Skeletal muscle cell (primary cell): ENCODE measurements at regions not wholly inside any gene's neighbourhood (a gene's known extent, or its start where the extent isn't known, plus 50 kb on each side); places are given as distances from the start of the nearest gene placed in this dataset.
"Not testable (repeated sequence)": the region's sequence is repeated elsewhere in the genome, so short reads cannot be mapped to it uniquely, and the experiment has no call there.

Experiments used
- DNase-seq: peaks from one replicate; pipeline ENCODE4 v3.0.0-alpha.2; 2010; ENCODE audit warnings: low read depth
- H3K4me3 ChIP-seq: 2 replicates; pipeline ENCODE4 v1.5.1; 2011; ENCODE audit warnings: low read depth, mild to moderate bottlenecking, control low read depth, low read length, moderate library complexity

DNA sequence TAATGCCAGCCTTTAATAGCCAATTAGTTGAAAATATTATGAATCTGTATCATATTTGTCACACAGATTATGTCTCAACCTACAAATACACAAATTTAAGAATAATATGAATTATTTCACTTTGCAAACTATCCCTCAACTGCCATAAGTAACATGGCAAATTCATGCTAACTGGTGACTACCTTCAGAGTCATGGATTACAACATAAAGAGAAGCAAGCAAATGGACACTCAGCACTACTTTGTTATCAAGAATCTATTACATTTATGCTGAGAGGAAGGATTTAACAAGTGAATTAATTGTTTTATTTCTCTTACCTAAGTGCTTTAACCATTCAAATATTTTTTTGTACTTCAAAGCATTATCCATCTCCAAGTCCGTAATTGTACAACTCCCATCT lies 103.1 kb upstream of the BCL6 start:
- no peak for DNase-seq
- H3K4me3 ChIP-seq, result no peak overlapping the region

DNA sequence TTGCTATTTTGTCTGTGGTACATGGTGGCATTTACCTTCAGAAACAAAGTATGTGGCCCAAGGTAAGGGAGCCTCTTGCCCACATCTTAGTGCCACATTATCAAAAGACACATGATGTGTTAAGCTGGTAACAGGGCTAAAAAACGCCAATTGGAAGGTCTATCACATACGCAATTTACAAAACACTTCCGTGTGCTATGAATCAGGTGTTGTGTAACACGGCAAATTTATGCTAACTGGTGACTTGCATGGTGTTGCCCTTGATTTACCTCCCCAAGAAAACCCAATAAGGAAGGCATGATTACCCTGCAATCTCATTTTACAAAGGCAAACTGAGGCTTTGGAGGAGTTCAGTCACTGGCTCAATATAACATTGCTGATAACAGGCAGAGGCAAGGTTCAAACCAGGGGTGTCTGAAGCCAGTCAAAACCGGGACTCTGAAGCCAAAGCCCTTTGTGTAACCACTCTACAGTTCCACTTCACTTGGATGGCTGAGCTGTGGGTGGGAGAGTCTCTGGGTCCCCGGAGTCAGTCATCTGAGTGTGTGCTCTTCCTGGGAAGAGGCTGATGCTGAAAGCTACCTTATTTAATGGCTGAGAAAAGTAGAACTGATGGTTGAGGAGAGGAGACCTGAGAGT lies 103.9 kb upstream of the BCL6 start:
- DNase-seq, result no peak
- no peak overlapping the region for H3K4me3 ChIP-seq

DNA sequence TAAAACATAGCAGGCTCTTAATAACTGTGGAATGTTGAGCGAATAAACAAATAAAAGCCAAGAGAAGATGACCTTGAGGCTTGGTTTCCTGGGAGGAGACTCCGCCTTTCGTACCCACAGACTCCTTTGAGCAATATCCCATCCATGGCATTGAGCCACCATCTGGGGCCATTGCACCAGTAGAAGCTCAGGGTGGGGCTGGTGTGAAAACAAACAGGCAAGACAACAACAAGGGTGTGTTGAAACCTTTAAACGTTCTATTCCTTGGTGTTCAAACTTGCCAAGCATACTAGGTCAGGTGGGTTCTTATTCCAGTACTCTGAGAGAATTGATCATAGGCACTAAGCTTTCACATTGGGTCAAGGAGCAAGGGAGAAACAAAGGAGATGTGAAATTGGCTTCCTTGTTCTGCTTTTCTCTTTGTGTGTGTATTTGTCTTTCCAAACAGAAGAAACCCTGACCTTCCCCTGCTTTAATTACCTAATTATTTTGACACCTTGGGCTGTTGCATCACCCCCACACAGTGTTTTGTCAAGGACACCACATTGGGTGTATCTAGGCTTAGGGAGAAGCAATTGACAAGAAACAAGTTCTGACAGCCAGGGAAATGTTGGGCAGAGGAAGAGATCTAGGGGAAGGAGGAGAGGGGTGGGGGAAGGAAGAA lies 105.1 kb upstream of the BCL6 start:
- H3K4me3 ChIP-seq, result no peak overlapping the region
- DNase-seq, result no peak

DNA sequence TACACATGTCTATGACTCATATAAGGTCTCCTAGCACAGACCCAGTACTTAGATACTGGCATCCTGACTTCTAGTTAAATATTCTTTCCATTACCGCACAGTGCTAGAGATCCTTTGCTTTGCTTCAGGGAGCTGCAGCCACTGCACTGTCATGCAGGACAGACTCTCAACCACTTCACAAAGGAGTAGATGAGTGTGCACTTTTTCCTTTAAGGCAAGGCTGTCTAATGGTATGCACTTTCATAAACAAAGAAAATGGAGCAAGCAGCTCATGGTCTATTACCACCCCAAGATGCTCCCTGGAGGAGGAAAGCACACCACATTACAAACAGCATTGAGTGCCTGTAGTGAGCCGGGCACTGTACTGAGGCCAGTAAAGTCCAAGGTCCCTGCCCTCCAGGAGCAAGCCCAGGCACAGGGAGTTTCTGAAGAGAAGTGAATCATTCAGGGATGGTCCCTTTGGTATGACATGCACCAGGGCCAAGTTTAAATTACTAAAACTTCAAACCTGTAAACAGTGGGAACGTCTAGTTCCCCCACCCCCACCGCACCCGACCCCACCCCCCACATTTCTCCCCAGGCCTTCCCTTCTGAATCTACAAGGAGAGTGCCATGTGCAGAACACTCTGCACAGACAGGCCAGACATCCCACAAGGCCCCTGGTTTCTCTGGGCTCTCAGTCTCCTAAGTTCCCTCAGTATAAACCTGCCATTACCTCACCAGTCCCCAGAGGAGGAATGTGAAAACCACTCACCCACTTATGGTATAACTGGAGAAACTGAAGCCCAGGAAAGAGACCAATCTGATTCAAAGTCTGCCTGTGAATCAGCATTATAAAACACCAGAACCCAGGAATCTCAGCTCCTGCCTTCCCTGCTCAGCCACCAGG lies 107.8 kb upstream of the BCL6 start:
- DNase-seq, result no peak
- H3K4me3 ChIP-seq, result no peak overlapping the region

- H3K4me3 ChIP-seq, result no peak overlapping the region
- no peak for DNase-seq
These were observed 109.9 kb upstream of the BCL6 start for GRCh38 chr3:187855131-187855530.

DNA sequence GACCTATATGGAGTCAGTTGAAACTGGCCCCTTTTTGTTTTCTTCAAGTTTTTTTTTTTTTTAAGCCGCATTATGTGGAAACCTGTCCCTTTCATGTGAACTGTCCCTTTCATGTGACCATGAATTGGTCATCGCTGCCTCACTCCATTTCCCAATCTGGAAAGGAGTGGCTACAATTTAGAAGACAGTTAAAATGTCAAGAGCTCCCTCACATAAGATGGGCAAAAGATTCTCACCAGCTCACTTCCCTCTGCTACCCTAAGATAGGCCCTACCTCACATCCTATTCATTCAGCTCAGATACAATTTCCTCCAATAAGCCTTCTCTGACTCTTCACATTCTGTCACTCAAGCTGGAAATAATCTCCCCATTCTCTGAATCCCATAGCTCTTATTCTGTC lies 111.3 kb upstream of the BCL6 start:
- DNase-seq, result no peak
- H3K4me3 ChIP-seq, result no peak overlapping the region

- DNase-seq, result peak; percentile 72
- H3K4me3 ChIP-seq, result no peak overlapping the region
These were observed 112.8 kb upstream of the BCL6 start for GRCh38 chr3:187858041-187858440.

DNA sequence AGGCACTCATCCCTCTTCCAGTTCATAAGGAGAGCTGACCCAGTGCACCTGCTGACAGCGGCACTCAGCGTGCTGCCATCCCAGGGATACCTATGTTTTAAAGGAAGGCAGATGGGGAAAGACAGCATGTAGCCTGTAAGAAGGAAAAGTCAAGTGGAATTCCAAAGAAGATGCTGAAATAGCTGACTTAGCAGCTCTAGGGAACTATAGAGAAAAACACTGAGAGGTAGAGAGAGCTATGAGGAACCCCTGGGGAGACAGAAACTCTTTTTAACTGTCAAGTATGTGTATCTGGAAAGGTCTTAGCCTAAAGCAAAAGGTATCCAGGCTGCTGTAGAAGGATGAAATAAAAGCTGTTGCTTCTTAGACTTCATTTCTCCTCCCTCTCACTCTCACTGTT lies 113.4 kb upstream of the BCL6 start:
- DNase-seq, result no peak
- no peak overlapping the region for H3K4me3 ChIP-seq

- not testable (repeated sequence) for DNase-seq, H3K4me3 ChIP-seq
These were observed 117.5 kb upstream of the BCL6 start for GRCh38 chr3:187862701-187863277.

DNA sequence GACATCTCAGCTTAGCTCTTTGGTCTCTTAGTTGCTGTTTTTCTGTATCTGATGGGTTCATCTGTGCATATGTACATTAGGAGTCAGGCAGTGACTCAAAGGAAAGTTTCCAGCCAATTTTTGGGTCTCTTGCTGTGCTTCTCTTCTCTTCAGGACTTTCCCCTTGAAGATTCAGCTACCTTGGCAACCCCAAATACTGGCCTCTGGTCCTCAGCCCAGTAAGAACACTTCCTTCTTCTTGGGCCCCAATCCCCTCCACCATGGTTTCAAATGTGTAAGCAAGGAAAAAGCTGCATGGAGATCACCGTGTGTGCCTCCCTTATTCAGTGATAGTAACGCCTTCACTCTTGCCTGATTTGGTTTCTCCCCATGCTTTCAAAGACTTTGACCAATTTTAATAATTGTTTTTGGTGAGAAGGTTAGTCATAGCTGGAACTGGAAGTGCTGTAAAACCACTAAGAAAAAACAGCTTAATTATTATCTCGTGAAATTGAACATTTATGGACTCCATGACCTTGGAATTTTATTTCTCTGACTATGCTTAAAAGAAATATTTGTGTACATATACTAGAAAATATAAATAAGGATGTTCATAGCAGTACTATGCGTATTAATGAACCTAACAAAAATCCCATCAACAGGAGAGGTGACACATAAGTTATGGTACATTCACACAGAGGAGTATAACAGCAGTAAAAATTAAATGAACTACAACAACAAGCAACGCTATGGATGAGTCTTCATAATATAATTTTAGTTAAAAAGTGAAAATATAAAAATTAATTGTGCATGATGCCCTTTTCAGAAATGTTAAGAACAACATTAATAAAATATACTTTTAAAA lies 125.3 kb upstream of the BCL6 start:
- DNase-seq, result no peak
- H3K4me3 ChIP-seq, result no peak overlapping the region

GRCh38 chr3:187871204-187871591 lies 125.9 kb upstream of the BCL6 start:
- no peak for DNase-seq
- H3K4me3 ChIP-seq, result no peak overlapping the region

DNA sequence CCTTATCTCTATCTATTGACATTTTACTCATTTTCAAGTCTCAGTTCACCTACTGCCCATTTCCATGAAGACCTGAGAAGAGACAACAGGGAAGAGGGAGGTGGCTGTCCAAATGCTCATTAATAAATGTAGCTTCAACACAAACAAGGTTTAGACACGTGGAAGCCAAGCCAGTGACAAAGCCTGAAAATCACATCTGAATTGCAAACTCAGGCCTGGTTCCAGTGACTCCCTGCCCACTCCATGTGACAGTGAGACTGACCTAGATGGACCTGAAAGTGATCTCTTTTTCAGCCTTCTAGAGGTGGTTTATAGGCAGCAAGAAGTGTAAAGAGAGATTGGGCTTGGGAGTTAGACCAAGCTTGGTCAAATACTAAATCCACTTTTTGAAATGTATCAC lies 126.6 kb upstream of the BCL6 start:
- no peak for DNase-seq
- H3K4me3 ChIP-seq, result no peak overlapping the region

DNA sequence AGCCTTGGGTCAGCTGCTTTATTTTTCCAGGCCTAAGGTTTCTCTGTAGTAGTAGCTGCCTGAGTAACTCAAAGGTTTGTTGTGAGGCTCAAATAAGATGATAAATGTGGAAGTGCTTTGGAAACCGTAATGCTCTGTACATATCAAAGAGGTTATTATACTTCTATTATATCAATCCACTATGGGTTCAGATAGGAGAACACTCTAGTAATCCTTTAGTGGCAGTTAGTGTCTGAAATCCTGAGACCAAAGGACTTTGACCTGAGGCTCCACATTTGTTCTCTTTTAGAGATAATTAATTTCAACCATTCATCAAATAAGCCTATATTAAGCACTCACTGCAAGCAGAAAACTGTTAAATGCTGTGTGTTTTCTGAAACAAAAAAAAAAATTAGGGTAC lies 128.6 kb upstream of the BCL6 start:
- DNase-seq, result no peak
- no peak overlapping the region for H3K4me3 ChIP-seq

DNA sequence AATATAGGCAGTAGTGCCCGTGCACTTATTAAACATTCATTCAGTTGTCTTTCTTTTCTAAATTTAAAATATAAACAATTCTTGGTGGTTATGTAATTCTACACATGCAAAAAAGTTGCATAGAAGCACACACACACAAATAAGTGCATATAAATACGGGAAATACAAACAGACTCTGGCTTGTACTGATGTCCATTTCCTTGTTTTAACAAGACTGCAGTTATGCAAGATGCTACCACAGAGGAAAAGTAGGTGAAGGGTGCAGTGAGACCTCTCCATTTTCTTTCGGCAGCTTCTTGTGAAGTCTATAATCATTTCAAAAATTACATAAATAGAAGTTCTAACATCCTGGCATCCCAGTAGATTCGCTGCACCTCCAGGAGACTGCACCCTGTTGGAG lies 130.6 kb upstream of the BCL6 start:
- DNase-seq, result no peak
- no peak overlapping the region for H3K4me3 ChIP-seq

DNA sequence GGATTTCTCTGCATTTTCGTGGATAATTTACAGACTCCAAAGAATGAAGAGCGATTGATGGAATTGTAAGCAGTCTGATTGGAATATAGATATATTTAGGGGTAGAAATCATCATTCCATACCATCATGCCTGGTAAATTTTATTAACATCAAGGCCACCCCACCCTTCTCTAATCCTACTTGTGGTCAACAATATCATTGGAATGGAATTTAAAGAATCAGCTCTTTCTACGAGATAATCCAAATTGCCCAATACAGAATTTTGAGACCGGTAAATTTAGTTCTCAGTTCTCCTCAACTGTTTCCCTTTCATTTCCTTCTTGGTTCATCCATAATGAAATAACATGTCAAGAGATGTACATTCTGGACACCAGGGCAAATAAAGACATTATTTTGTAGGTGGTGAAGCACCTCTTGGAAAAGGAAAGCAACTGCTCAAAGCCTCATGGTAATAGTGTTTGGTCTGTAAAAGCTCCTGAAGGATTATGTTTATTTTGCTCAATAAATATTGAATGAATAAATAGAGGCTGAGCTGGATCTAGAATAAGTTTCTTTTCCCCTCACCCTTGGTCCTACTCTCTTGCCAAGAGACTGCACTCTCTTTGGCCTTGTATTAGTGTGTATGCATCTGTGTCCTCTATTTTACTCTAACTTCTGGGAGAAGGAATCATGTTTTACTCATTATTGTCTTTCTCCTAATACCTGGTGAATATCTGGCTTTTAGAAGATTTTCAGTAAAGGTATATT lies 133.7 kb upstream of the BCL6 start:
- DNase-seq, result peak; percentile 36
- no peak overlapping the region for H3K4me3 ChIP-seq

DNA sequence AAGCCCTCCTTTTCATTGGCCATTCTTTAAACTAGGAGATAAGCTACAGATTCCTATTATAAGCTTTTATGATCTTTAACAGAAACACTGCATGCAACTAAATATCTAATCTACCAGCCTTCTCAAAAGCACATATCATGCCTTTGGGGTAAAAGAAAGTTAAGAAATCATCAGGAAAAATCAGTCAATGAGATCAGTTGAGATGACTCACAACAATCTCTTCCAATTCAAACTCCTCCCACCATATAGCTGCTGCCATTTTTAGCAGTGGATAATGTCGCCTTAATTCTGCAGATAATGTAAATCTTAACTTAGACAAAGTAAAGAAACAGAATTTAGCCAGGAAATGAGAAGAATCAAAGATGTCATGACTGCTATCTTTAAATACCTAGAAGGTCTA lies 135.2 kb upstream of the BCL6 start:
- DNase-seq, result no peak
- H3K4me3 ChIP-seq, result no peak overlapping the region

DNA sequence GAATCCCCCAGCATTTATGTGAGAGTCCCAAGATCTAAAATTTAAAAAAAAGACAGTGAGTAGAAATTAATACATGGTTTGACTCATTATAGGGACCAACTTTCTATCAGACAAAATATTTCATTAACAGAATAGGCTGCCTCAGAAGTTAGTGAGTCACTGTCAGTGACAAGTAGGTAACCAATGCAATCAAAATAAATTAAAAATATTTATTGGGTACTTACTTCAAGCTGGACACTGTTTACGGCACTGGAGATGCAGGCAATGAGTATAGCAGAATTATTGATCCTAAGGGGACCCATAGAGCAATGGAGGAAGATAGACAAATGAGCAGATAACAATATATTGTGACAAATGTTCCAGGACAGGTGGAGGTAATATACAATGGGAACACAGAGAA lies 135.6 kb upstream of the BCL6 start:
- no peak for DNase-seq
- no peak overlapping the region for H3K4me3 ChIP-seq

DNA sequence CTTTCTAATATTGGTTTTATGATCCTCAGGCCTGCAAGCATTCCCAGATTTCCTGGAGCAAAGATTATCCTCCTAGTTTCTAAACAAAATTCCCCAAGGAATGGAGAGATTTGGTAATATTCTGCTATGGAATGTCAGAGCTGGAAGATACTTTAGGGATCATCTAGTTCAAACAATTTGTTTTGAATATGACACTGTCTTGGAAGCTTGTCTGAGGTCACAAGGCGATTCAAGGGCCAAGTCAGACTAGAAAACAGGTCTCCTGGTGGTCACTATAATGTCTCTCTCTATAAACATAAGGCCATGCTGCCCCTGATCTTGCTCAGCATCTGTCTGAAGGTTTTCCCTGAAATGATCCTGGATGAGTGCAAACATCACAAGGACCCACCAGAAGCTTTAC lies 143.4 kb upstream of the BCL6 start:
- no peak for DNase-seq
- no peak overlapping the region for H3K4me3 ChIP-seq

DNA sequence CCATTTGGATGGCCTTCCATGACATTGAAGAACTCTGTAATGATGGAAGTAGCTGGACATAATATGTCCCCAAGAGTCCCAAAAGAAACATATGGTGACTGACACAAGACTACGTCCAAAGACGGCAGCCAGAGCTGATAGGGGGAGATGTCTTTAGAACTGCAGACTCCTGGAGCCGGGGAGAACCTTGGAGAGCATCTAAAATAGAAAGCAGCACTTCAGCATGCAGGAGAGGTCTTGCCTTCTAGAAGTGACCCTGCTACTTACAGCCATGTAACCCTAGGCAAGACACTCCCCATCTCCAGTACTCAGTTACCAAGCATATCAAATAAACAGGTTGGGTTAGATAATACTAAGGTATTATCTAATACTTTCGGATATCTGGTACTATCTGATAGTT lies 143.8 kb upstream of the BCL6 start:
- H3K4me3 ChIP-seq, result no peak overlapping the region
- no peak for DNase-seq
